GM18507 (cell line): ENCODE measurements at regions not wholly inside any gene's neighbourhood (a gene's known extent, or its start where the extent isn't known, plus 50 kb on each side); places are given as distances from the start of the nearest gene placed in this dataset.

ENCODE experiments used
- DNase-seq: peaks from one replicate; pipeline ENCODE4 v3.0.0; 2011; ENCODE audit warnings: low read depth; ENCODE audit not compliant: insufficient read length; ENCODE audit errors: extremely low spot score
- FAIRE-seq: peaks from 2 replicates; lab custom pipeline; 2011; peaks lifted over from hg19 to GRCh38; lab: Jason Lieb, UNC

GRCh38 chr10:2279711-2280110 is 542.4 kb upstream of the ADARB2 start:
- FAIRE-seq (no peak), DNase-seq (no peak)

- DNase-seq (no peak), FAIRE-seq (no peak)
Observed at GRCh38 chr10:2278363-2278762, 541.0 kb upstream of the ADARB2 start.

GRCh38 chr10:2263561-2263960 is 526.2 kb upstream of the ADARB2 start:
- FAIRE-seq (no peak), DNase-seq (no peak)

GRCh38 chr10:2262878-2263277 is 525.6 kb upstream of the ADARB2 start:
- no peak for DNase-seq
- no peak for FAIRE-seq

GRCh38 chr10:2262333-2262732 is 525.0 kb upstream of the ADARB2 start:
- FAIRE-seq: no peak
- no peak for DNase-seq

- FAIRE-seq: no peak
Observed at GRCh38 chr10:2256241-2256640, 518.9 kb upstream of the ADARB2 start.

GRCh38 chr10:2252096-2252495 is 514.8 kb upstream of the ADARB2 start:
- DNase-seq (no peak), FAIRE-seq (no peak)

More at GRCh38 chr10:2256241-2256640, 518.9 kb upstream of the ADARB2 start:
- no peak for DNase-seq

GRCh38 chr10:2251631-2252030 is 514.3 kb upstream of the ADARB2 start:
- DNase-seq (no peak), FAIRE-seq (no peak)

- DNase-seq (no peak), FAIRE-seq (no peak)
Observed at GRCh38 chr10:2246747-2247146, 509.4 kb upstream of the ADARB2 start.

- no peak for DNase-seq
- FAIRE-seq: no peak
Observed at GRCh38 chr10:2245580-2245979, 508.3 kb upstream of the ADARB2 start.

GRCh38 chr10:2244471-2244870 is 507.1 kb upstream of the ADARB2 start:
- FAIRE-seq (no peak), DNase-seq (no peak)

GRCh38 chr10:2236876-2237275 is 499.6 kb upstream of the ADARB2 start:
- no peak for FAIRE-seq
- no peak for DNase-seq

- DNase-seq (no peak), FAIRE-seq (no peak)
Observed at GRCh38 chr10:2232479-2232878, 495.2 kb upstream of the ADARB2 start.

- DNase-seq (no peak), FAIRE-seq (no peak)
Observed at GRCh38 chr10:2230478-2230877, 493.2 kb upstream of the ADARB2 start.

- FAIRE-seq: no peak
Observed at GRCh38 chr10:2228320-2228901, 491.1 kb upstream of the ADARB2 start.

GRCh38 chr10:2225609-2226008 is 488.3 kb upstream of the ADARB2 start:
- DNase-seq: no peak
- no peak for FAIRE-seq

More at GRCh38 chr10:2228320-2228901, 491.1 kb upstream of the ADARB2 start:
- DNase-seq: no peak

- FAIRE-seq (no peak), DNase-seq (no peak)
Observed at GRCh38 chr10:2223548-2224320, 486.4 kb upstream of the ADARB2 start.

- no peak for FAIRE-seq
- DNase-seq: no peak
Observed at GRCh38 chr10:2222631-2223030, 485.3 kb upstream of the ADARB2 start.

- FAIRE-seq (no peak), DNase-seq (no peak)
Observed at GRCh38 chr10:2214805-2215204, 477.5 kb upstream of the ADARB2 start.

- FAIRE-seq (no peak), DNase-seq (no peak)
Observed at GRCh38 chr10:2214092-2214491, 476.8 kb upstream of the ADARB2 start.

GRCh38 chr10:2212244-2212834 is 475.0 kb upstream of the ADARB2 start:
- DNase-seq (no peak), FAIRE-seq (no peak)
